8988T (cell line): ENCODE measurements at regions not wholly inside any gene's neighbourhood (a gene's known extent, or its start where the extent isn't known, plus 50 kb on each side); places are given as distances from the start of the nearest gene placed in this dataset.

Source experiments
- DNase-seq: peaks from one replicate; pipeline ENCODE4 v3.0.0; 2011

GRCh38 chr11:43545610-43546009 is 134.9 kb upstream of the HSD17B12 start:
- no peak for DNase-seq

DNA sequence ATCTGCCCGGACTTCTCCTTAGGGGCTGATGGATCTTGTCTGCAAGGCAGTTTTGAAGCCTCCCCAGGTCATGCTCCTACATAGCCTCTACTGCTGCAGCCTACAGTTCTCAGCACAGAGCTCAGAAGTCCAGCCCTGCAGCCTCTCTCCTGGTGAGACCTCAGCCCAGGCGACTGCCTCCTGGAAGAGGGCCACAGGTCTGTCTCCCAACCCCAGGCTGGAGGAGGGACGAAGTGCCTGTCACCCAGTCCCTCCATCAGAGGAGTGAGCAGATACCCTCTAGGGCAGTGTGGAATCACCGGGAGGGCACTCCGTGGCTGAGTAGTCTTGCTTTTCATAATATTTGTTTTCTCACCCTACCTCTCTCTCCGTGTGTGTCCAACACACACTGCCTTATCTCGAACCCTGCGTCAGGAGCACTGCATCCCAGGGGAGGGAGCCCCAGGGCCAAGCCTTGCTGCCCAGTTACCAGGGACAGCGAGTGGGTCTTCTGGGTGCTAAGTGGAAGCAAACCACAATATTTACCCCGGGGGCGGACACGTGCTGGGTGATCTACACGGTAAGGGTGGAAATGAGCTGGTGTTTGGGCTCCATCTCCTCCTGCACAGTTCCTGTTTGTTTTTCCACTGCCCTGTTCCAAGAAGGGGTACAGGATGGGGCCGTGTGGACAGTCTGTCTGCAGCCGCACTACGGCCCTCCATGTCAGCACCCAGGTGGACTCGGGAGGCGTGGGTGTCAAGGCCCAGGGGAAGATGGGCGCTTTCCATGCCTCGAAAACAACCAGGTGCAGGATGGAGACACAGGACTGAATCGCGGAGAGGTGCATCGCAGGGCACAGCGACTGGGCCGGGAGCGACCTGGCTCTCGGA is 133.7 kb upstream of the HSD17B12 start:
- no peak for DNase-seq

GRCh38 chr11:43547430-43547831 is 133.1 kb upstream of the HSD17B12 start:
- no peak for DNase-seq

GRCh38 chr11:43547889-43548381 is 132.6 kb upstream of the HSD17B12 start:
- no peak for DNase-seq

GRCh38 chr11:43548916-43549315 is 131.6 kb upstream of the HSD17B12 start:
- no peak for DNase-seq

- no peak for DNase-seq
These were observed 130.9 kb upstream of the HSD17B12 start for GRCh38 chr11:43549624-43550023.

DNA sequence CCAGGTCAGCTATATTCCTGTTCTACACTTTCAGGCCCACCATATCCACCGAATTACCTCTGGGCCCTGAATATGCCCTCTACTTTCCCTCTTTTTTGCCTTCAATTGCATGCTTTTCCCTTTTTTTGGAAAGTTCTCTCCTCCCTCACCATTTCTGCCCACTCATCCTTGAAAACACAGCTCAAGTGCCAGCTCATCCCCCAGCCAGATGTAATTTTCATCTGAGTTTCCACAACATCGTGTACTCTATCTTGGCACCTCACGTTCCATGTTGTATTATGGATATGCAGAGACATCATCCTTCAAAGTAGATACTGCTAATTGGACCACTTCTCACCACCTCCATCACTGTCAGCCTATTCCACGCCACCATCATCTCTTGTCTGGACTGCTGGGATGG is 129.8 kb upstream of the HSD17B12 start:
- DNase-seq: no peak

DNA sequence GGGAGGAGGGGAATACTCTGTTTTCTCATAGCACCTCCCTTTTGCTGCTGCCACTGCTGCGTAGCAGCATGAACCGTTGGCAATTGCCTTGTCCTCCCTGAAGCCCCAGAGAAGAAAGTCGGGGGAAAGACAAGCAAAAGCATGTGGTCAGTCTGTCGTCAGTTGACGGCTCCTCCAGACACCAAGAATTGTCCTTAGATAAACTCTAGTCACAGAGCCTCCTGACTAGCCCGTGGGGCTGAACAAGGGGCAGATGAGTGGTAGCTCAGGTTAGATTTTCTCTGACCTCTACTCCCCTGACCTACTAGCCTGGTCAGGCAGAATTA is 126.4 kb upstream of the HSD17B12 start:
- DNase-seq: no peak

DNA sequence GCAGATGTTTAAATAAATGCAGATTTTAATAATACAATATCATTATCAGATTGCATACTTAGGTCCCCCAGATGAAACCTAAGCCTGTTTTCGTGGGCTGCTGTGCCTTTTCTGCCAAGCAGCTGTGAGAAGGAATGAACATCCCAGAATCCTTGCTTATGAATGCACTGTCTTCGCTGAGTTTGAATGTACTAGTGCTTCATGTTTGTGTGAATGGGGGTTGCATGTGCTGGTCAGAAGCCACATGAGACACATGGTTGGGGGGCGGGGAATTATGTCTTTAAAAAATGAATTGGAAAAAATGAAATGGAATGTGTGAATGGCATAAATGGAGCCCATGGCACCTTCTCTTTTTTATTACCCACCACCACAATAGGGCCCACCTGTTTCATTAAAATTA is 125.4 kb upstream of the HSD17B12 start:
- no peak for DNase-seq

DNA sequence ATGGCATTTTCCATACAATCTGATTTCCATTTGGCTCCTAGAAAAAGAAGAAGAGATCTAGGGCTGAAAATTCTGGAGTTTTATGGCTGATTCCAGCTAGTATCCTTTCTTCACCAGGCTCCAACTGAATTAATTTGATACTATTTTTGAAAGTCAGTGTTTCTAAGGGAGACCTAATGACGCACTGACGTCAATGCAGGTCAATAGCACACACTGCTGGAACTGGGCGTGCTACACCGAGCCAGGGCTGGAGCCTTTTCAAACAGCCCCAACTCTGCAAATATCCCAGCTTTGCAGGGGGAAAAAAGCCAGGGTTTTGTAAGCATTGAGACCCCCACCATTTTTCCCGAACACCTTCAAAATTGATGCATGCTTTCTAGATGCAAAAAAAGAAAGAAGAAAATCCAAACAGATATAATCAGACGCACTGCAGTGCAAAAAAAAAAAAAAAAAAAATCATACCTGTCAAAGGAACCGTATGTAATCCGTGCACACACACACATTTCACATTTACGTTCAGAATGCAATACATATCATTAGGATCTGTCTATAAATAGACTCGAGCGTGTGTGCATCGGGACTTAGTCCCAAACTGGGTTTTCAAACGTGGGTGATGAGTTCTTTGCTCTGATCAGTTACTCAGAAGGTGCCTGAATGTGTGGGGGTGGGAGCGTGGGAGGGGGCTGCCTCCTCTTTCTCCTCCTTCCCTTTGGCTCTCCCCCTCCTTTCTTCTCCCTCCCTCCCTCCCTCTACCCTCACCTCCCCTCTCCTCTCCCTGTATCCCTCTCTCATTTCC is 124.5 kb upstream of the HSD17B12 start:
- DNase-seq: no peak

- no peak for DNase-seq
These were observed 123.7 kb upstream of the HSD17B12 start for GRCh38 chr11:43556612-43557375.

GRCh38 chr11:43557553-43558110 is 122.9 kb upstream of the HSD17B12 start:
- DNase-seq: no peak

GRCh38 chr11:43558146-43558545 is 122.4 kb upstream of the HSD17B12 start:
- no peak for DNase-seq

- no peak for DNase-seq
These were observed 121.9 kb upstream of the HSD17B12 start for GRCh38 chr11:43558556-43559127.

GRCh38 chr11:43561832-43562231 is 118.7 kb upstream of the HSD17B12 start:
- no peak for DNase-seq

DNA sequence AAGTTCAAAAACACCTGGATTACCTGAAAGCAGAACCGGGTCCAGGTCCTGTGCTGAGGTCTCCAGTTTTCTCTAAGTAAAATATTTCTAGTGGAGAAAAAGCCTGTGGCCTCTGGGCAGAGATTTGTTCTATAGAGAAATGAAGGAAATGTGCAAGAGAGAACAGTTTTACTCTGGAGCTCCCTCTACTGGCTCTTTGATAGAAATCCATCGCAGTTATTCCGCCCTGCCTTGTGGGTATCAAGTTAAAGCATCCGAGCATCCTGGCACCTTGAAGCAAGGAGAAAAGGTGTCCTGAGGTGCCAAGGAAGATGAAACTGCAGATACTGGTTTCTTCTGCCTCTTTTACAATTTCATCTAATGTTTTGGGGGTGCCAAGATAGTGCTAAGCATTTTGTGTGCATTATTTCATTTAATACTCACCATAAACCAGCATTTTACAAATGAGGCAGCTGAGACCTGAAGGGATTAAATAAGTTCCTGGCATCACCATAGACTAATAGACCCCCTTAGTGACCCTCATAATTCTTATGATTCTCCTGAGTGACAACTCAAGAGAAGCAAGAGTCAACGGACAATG is 113.1 kb upstream of the HSD17B12 start:
- DNase-seq: no peak

- peak; percentile 38 for DNase-seq
These were observed 107.3 kb upstream of the HSD17B12 start for GRCh38 chr11:43573233-43573632.

GRCh38 chr11:43573873-43574272 is 106.7 kb upstream of the HSD17B12 start:
- no peak for DNase-seq

DNA sequence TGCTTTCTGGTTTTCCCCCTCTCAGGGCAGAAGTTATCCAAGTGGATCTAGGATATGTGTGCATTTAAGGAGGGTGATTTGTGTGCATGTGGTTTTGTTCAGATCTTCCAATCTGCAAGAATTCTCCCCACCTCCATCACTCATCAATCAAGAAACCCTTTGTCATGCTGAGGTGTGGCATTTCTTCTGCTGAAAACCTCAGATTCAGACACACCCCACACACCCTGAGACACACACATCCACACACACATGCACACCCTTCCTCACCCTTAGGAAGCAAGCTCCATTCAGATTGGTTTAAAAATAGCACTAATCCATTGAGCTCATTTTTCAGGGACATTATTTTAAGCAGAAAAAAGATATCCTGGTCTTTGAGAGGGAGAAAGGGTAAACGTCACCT is 106.1 kb upstream of the HSD17B12 start:
- DNase-seq: no peak

- DNase-seq: peak; percentile 55
These were observed 105.3 kb upstream of the HSD17B12 start for GRCh38 chr11:43574949-43575912.

DNA sequence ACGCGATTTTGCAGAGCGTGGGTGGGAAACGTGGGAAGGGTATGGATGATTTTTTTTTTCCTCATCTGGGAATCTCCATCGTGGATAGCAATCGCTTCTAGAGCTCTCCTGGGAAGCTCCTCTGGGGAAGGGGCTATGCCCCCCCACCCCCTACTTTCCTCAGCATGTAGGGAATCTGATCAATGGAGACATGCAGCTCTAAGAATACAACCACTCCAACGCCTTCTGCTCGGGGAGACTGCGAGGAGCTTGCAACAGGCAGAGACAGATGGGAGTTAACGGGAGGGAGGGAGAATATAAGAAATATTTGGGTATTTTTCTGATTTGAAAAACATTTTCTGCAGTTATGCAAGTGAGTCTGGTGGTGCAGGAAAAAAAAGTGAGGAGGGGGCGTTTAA is 104.6 kb upstream of the HSD17B12 start:
- no peak for DNase-seq
